Thoracic aorta (tissue), 2 donors: ENCODE measurements at regions not wholly inside any gene's neighbourhood (a gene's known extent, or its start where the extent isn't known, plus 50 kb on each side); places are given as distances from the start of the nearest gene placed in this dataset.

Experiments
- ATAC-seq: fragments of 150-250 bp; one replicate; pipeline ENCODE4 v1.8.0; 2017; ENCODE audit warnings: low read depth; ENCODE audit not compliant: insufficient number of reproducible peaks, low FRiP score
- DNase-seq: peaks from one replicate; pipeline ENCODE4 v3.0.0-alpha.2; 2020; ENCODE audit warnings: low spot score
- H3K27ac ChIP-seq, 2 donors: fragments of 200-600 bp; sonication (generic); 1 replicate in 1 of 2; 2 replicates in 1 of 2; pipeline ENCODE4 v1.5.1; 2016; ENCODE audit warnings: mild to moderate bottlenecking in 2 of 2, moderate library complexity in 2 of 2
- H3K27me3 ChIP-seq: fragments of 200-600 bp; sonication (generic); replicated peaks from 2 replicates; pipeline ENCODE4 v1.6.0; 2016; ENCODE audit warnings: mild to moderate bottlenecking; ENCODE audit not compliant: insufficient read depth
- H3K36me3 ChIP-seq: fragments of 200-600 bp; sonication (generic); one replicate; pipeline ENCODE4 v1.5.1; 2016
- H3K4me1 ChIP-seq, 2 donors: fragments of 200-600 bp; sonication (generic); 1 replicate in 1 of 2; 2 replicates in 1 of 2; pipeline versions ENCODE4 v1.5.1 to v1.6.0; 2016; ENCODE audit warnings: low read depth in 2 of 2, mild to moderate bottlenecking in 1 of 2; ENCODE audit not compliant: control insufficient read depth in 1 of 2
- H3K4me3 ChIP-seq: fragments of 200-600 bp; sonication (generic); 2 replicates; pipeline ENCODE4 v1.5.1; 2016; ENCODE audit warnings: mild to moderate bottlenecking
- H3K9me3 ChIP-seq: fragments of 200-600 bp; sonication (generic); 2 replicates; pipeline ENCODE4 v1.5.1; 2016
- TF ChIP-seq, protein P1 (sequence below): fragments of 200-600 bp; sonication (generic); IDR thresholded peaks from one replicate; pipeline ENCODE4 v1.5.1; 2019; ENCODE audit warnings: antibody characterized with exemption

DNA sequence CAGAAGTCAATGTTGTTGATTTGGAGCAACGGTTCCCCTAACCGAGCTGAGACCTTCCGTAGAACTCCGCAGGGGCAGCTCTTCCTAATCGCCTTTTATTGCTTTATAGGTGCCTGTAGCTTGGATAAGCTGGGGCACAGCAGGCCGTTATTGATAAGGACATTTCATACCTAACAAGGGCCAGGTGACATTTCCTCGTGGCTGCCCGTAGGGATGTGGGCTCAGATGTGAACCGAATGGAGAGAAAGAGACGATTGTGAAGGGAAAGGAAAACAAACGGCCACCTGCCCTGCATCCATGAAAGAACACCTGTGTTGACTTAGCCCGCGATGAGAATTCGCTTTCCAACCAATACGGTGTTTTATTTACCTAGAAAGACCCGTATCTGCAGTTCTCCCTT is 53.3 kb upstream of the DACT2 start:
- H3K4me1 ChIP-seq, result peaks cover 4 to 13% of the 10 kb centered on the region in 2 donors
- no peak overlapping the region for H3K27ac ChIP-seq
- H3K4me3 ChIP-seq, result no peak overlapping the region
- H3K9me3 ChIP-seq, result no peaks in the 10 kb centered on the region
- DNase-seq, result no peak
- no peaks in the 10 kb centered on the region for H3K27me3 ChIP-seq
- ATAC-seq, result no peak
- no peaks in the 10 kb centered on the region for H3K36me3 ChIP-seq
- TF ChIP-seq, protein P1, sequence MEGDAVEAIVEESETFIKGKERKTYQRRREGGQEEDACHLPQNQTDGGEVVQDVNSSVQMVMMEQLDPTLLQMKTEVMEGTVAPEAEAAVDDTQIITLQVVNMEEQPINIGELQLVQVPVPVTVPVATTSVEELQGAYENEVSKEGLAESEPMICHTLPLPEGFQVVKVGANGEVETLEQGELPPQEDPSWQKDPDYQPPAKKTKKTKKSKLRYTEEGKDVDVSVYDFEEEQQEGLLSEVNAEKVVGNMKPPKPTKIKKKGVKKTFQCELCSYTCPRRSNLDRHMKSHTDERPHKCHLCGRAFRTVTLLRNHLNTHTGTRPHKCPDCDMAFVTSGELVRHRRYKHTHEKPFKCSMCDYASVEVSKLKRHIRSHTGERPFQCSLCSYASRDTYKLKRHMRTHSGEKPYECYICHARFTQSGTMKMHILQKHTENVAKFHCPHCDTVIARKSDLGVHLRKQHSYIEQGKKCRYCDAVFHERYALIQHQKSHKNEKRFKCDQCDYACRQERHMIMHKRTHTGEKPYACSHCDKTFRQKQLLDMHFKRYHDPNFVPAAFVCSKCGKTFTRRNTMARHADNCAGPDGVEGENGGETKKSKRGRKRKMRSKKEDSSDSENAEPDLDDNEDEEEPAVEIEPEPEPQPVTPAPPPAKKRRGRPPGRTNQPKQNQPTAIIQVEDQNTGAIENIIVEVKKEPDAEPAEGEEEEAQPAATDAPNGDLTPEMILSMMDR, result no peak

DNA sequence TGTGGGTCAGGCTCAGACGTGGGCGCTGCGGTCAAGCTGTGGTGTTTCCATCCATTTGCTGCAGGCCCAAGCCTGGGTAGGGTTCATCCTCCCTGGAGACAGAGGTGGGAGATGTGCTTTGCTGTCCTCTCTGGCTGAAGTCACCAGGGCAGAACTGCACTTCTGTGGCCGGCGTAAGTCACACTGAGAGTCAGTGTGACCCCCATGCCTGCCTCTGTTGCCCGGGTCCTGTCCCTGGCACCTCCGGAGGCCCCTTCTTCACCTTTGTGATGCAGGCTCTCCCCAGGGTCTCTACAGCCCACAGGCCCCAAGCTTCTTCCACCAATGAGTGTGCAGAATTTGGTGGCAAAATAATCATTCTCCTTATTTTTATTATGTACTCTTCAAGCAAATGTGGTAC is 53.8 kb upstream of the DACT2 start:
- Histone ChIP-seq H3K9me3 (no peaks in the 10 kb centered on the region), H3K4me1 (peaks cover 4 to 17% of the 10 kb centered on the region in 2 donors), H3K4me3 (no peak overlapping the region), H3K27ac (no peak overlapping the region), H3K36me3 (no peaks in the 10 kb centered on the region), H3K27me3 (no peaks in the 10 kb centered on the region)
- ATAC-seq, result no peak
- TF ChIP-seq, protein P1, result no peak
- DNase-seq, result no peak

DNA sequence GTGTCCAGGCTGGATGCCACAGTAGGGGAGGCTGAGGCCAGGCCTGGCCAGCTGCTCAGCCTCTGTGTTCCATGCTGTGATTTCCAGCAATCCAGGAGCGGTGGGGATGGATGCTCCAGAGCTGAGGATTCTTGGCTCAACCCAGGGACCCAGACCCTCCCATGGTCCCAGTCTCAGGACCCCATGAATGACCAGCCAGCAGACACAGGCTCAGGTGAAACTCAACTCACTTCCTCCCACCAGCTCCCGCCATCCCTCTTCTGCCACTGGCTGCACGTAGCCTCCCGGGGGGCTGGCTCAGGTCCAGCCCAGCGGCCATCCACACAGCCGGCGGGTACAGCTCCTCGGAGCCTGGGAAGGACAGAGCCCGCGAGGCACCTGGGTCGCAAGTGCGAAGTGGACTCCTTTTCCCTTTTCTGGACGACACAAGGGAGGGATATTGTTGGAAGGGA is 54.5 kb upstream of the DACT2 start:
- Histone ChIP-seq H3K27me3 (no peaks in the 10 kb centered on the region), H3K27ac (no peak overlapping the region), H3K9me3 (no peaks in the 10 kb centered on the region), H3K4me1 (peaks cover 4 to 17% of the 10 kb centered on the region in 2 donors), H3K36me3 (no peaks in the 10 kb centered on the region), H3K4me3 (no peak overlapping the region)
- ATAC-seq, result no peak
- TF ChIP-seq, protein P1, result no peak
- DNase-seq, result no peak

- Histone ChIP-seq H3K36me3 (no peaks in the 10 kb centered on the region), H3K4me3 (no peak overlapping the region), H3K27ac (no peak overlapping the region), H3K9me3 (no peaks in the 10 kb centered on the region), H3K4me1 (peaks cover 4 to 17% of the 10 kb centered on the region in 2 donors), H3K27me3 (no peaks in the 10 kb centered on the region)
- ATAC-seq, result no peak
- no peak for DNase-seq
- TF ChIP-seq, protein P1, result no peak
Measured at GRCh38 chr6:168374541-168375071, 55.0 kb upstream of the DACT2 start.

GRCh38 chr6:168376120-168376519 is 56.5 kb upstream of the DACT2 start:
- Histone ChIP-seq H3K36me3 (no peaks in the 10 kb centered on the region), H3K9me3 (no peaks in the 10 kb centered on the region), H3K4me1 (peaks cover 4 to 12% of the 10 kb centered on the region in 2 donors), H3K4me3 (no peak overlapping the region), H3K27ac (no peak overlapping the region), H3K27me3 (no peaks in the 10 kb centered on the region)
- no peak for ATAC-seq
- TF ChIP-seq, protein P1, result no peak
- no peak for DNase-seq
